MM.1S (cell line): ENCODE measurements at regions not wholly inside any gene's neighbourhood (a gene's known extent, or its start where the extent isn't known, plus 50 kb on each side); places are given as distances from the start of the nearest gene placed in this dataset.
A peak's percentile ranks its signal among the peaks of the same experiment; 100 is the strongest.

ENCODE experiments used
- DNase-seq: peaks from one replicate; pipeline ENCODE4 v3.0.0-alpha.2; 2015
- H2AFZ ChIP-seq: fragments of 300-600 bp; sonication (generic); 2 replicates; pipeline ENCODE4 v1.6.0; 2016; ENCODE audit warnings: antibody characterized with exemption, low read length
- H3F3A ChIP-seq: fragments of 300-600 bp; sonication (generic); 2 replicates; pipeline ENCODE4 v1.6.1; 2016; ENCODE audit warnings: mild to moderate bottlenecking, antibody characterized with exemption, low read length, moderate library complexity, mixed read lengths; ENCODE audit not compliant: insufficient read depth
- H3K27ac ChIP-seq: fragments of 300-600 bp; sonication (generic); 2 replicates; pipeline ENCODE4 v1.5.1; 2016; ENCODE audit warnings: mild to moderate bottlenecking, low read length
- H3K27me3 ChIP-seq: fragments of 300-600 bp; sonication (generic); replicated peaks from 2 replicates; pipeline ENCODE4 v1.6.0; 2016; ENCODE audit warnings: low read length; ENCODE audit not compliant: insufficient read depth
- H3K36me3 ChIP-seq: fragments of 300-600 bp; sonication (generic); replicated peaks from 2 replicates; pipeline ENCODE4 v1.6.1; 2016; ENCODE audit warnings: mild to moderate bottlenecking, low read length, mixed read lengths; ENCODE audit not compliant: insufficient read depth
- H3K4me1 ChIP-seq: fragments of 300-600 bp; sonication (generic); 2 replicates; pipeline ENCODE4 v1.6.1; 2016; ENCODE audit warnings: low read length, mixed read lengths
- H3K4me2 ChIP-seq: fragments of 300-600 bp; sonication (generic); 2 replicates; pipeline ENCODE4 v1.6.0; 2016; ENCODE audit warnings: low read depth, low read length
- H3K4me3 ChIP-seq: fragments of 300-600 bp; sonication (generic); 2 replicates; pipeline ENCODE4 v1.5.1; 2016; ENCODE audit warnings: low read length, mixed read lengths
- H3K79me2 ChIP-seq: fragments of 300-600 bp; sonication (generic); 2 replicates; pipeline ENCODE4 v1.6.1; 2016; ENCODE audit warnings: mixed run types, low read length, mixed read lengths
- H3K9ac ChIP-seq: fragments of 300-600 bp; sonication (generic); 2 replicates; pipeline ENCODE4 v1.6.1; 2016; ENCODE audit warnings: low read length, mixed read lengths
- H3K9me2 ChIP-seq: fragments of 300-600 bp; sonication (generic); replicated peaks from 2 replicates; pipeline ENCODE4 v1.6.1; 2016; ENCODE audit warnings: mild to moderate bottlenecking, low read length, mixed read lengths; ENCODE audit not compliant: insufficient read depth
- H3K9me3 ChIP-seq: fragments of 300-600 bp; sonication (generic); replicated peaks from 2 replicates; pipeline ENCODE4 v1.6.1; 2016; ENCODE audit warnings: mild to moderate bottlenecking, low read length, mixed read lengths; ENCODE audit not compliant: insufficient read depth
- H4K20me1 ChIP-seq: fragments of 300-600 bp; sonication (generic); 2 replicates; pipeline ENCODE4 v1.6.1; 2016; ENCODE audit warnings: mild to moderate bottlenecking, low read length, moderate library complexity, mixed read lengths; ENCODE audit not compliant: insufficient read depth
- CTCF ChIP-seq: fragments of 300-600 bp; sonication (generic); IDR thresholded peaks from 2 replicates; pipeline ENCODE4 v1.5.1; 2016; ENCODE audit warnings: antibody characterized with exemption, low read length, mixed read lengths
- EZH2 ChIP-seq: fragments of 300-600 bp; sonication (generic); optimal IDR thresholded peaks from 2 replicates; pipeline ENCODE3; 2017; ENCODE audit warnings: low read depth, mild to moderate bottlenecking, antibody characterized with exemption, low read length, mixed read lengths
- EZH2phosphoT487 ChIP-seq: fragments of 300-600 bp; sonication (generic); IDR thresholded peaks from 2 replicates; pipeline ENCODE4 v1.6.1; 2018; ENCODE audit warnings: antibody characterized with exemption, low read length

GRCh38 chr9:134497283-134497860, 144.2 kb upstream of the COL5A1 start:
- no peak overlapping the region for H3K4me2 ChIP-seq
- H3K27me3 ChIP-seq, result peaks cover 95% of the 10 kb centered on the region

GRCh38 chr9:134498814-134499166, 142.8 kb upstream of the COL5A1 start:
- Histone ChIP-seq H3F3A (no peaks in the 10 kb centered on the region), H4K20me1 (no peaks in the 10 kb centered on the region), H3K27ac (no peak overlapping the region), H3K4me1 (no peaks in the 10 kb centered on the region), H3K4me3 (no peak overlapping the region), H3K27me3 (peaks cover 95% of the 10 kb centered on the region), H3K79me2 (no peaks in the 10 kb centered on the region), H2AFZ (no peak overlapping the region), H3K9me3 (no peaks in the 10 kb centered on the region), H3K9ac (no peak overlapping the region), H3K4me2 (no peak overlapping the region), H3K9me2 (no peaks in the 10 kb centered on the region), H3K36me3 (no peaks in the 10 kb centered on the region)
- TF ChIP-seq EZH2phosphoT487 (no peak), EZH2 (no peak), CTCF (no peak)
- DNase-seq, result no peak

More at GRCh38 chr9:134497283-134497860, 144.2 kb upstream of the COL5A1 start:
- Histone ChIP-seq H3K4me1 (no peaks in the 10 kb centered on the region), H3F3A (no peaks in the 10 kb centered on the region), H4K20me1 (no peaks in the 10 kb centered on the region), H3K4me3 (no peak overlapping the region), H3K9me3 (no peaks in the 10 kb centered on the region), H3K27ac (no peak overlapping the region), H2AFZ (no peak overlapping the region), H3K9ac (no peak overlapping the region), H3K79me2 (no peaks in the 10 kb centered on the region), H3K36me3 (no peaks in the 10 kb centered on the region), H3K9me2 (no peaks in the 10 kb centered on the region)
- TF ChIP-seq EZH2phosphoT487 (0 out of 2 replicates have a peak, but pooled peaks have one; percentile 17), CTCF (no peak), EZH2 (no peak)
- no peak for DNase-seq

- H3K36me3 ChIP-seq, result no peaks in the 10 kb centered on the region
- no peaks in the 10 kb centered on the region for H3K9me2 ChIP-seq
- no peak overlapping the region for H3K9ac ChIP-seq
- H2AFZ ChIP-seq, result no peak overlapping the region
- H3K4me3 ChIP-seq, result no peak overlapping the region
- H3K4me1 ChIP-seq, result no peaks in the 10 kb centered on the region
- no peaks in the 10 kb centered on the region for H3K9me3 ChIP-seq
- no peak for DNase-seq
- no peaks in the 10 kb centered on the region for H3F3A ChIP-seq
- no peak for TF ChIP-seq EZH2phosphoT487
- TF ChIP-seq CTCF, result no peak
- TF ChIP-seq EZH2, result no peak
- no peak overlapping the region for H3K4me2 ChIP-seq
- H3K27ac ChIP-seq, result no peak overlapping the region
- H3K27me3 ChIP-seq, result peaks cover 96% of the 10 kb centered on the region
- H3K79me2 ChIP-seq, result no peaks in the 10 kb centered on the region
- H4K20me1 ChIP-seq, result no peaks in the 10 kb centered on the region
These were observed 140.5 kb upstream of the COL5A1 start for GRCh38 chr9:134500931-134501760.
